CD14-positive monocyte (primary cell): ENCODE measurements at regions not wholly inside any gene's neighbourhood (a gene's known extent, or its start where the extent isn't known, plus 50 kb on each side); places are given as distances from the start of the nearest gene placed in this dataset.

Experiments used
- DNase-seq, 3 donors: peaks; one replicate each; pipeline ENCODE4 v3.0.0-alpha.2; 2011 to 2022
- H2AFZ ChIP-seq: 2 replicates; pipeline ENCODE4 v1.6.0; 2012; ENCODE audit warnings: mild to moderate bottlenecking, low read depth, low read length, inconsistent platforms; ENCODE audit not compliant: insufficient read depth, poor library complexity, severe bottlenecking
- H3K27ac ChIP-seq, 2 donors: 1 replicate in 1 of 2; 2 replicates in 1 of 2; pipeline ENCODE4 v1.5.1; 2012 to 2013; ENCODE audit warnings: low read length in 2 of 2, control low read depth in 1 of 2, inconsistent platforms in 1 of 2, low read depth in 1 of 2, mild to moderate bottlenecking in 1 of 2
- H3K27me3 ChIP-seq, 2 donors: one replicate each; pipeline versions ENCODE4 v1.6.0 to v1.6.1; 2011 to 2013; ENCODE audit warnings: low read length in 2 of 2; ENCODE audit not compliant: control insufficient read depth in 2 of 2, insufficient read depth in 2 of 2
- H3K36me3 ChIP-seq, 2 donors: replicated peaks in 1 of 2; 1 replicate in 1 of 2; 2 replicates in 1 of 2; pipeline versions ENCODE4 v1.5.1 to v1.6.1; 2012 to 2013; ENCODE audit warnings: low read length in 2 of 2, control low read depth in 1 of 2, inconsistent platforms in 1 of 2, mild to moderate bottlenecking in 1 of 2; ENCODE audit not compliant: insufficient read depth in 2 of 2, control insufficient read depth in 1 of 2
- H3K4me1 ChIP-seq, 2 donors: 1 replicate in 1 of 2; 2 replicates in 1 of 2; pipeline versions ENCODE4 v1.5.1 to v1.6.1; 2012 to 2013; ENCODE audit warnings: low read length in 2 of 2, control low read depth in 1 of 2, inconsistent platforms in 1 of 2, mild to moderate bottlenecking in 1 of 2, moderate library complexity in 1 of 2; ENCODE audit not compliant: insufficient read depth in 2 of 2, control insufficient read depth in 1 of 2
- H3K4me2 ChIP-seq: replicated peaks from 2 replicates; pipeline ENCODE3; 2012; ENCODE audit warnings: low read length, moderate library complexity, mild to moderate bottlenecking; ENCODE audit not compliant: poor library complexity, severe bottlenecking; ENCODE audit errors: extremely low read depth
- H3K4me3 ChIP-seq, 3 experiments: fragments of 200-600 bp in 1 of 3; sonication (generic) in 1 of 3; replicated peaks in 1 of 3; 1 replicate in 2 of 3; 2 replicates in 1 of 3; pipeline ENCODE4 v1.5.1; 2011 to 2013; ENCODE audit warnings: low read length in 3 of 3, mild to moderate bottlenecking in 3 of 3, control low read depth in 2 of 3, low read depth in 2 of 3, inconsistent platforms in 1 of 3, moderate library complexity in 1 of 3
- H3K79me2 ChIP-seq: 2 replicates; pipeline ENCODE4 v1.6.0; 2012; ENCODE audit warnings: mild to moderate bottlenecking, control low read depth, inconsistent platforms, low read length, moderate library complexity; ENCODE audit not compliant: insufficient read depth
- H3K9ac ChIP-seq: 2 replicates; pipeline ENCODE4 v1.6.0; 2017; ENCODE audit warnings: low read length, mild to moderate bottlenecking; ENCODE audit not compliant: insufficient read depth, poor library complexity, severe bottlenecking
- H3K9me3 ChIP-seq, 2 donors: replicated peaks in 1 of 2; 1 replicate in 1 of 2; 2 replicates in 1 of 2; pipeline versions ENCODE4 v1.5.1 to v1.6.1; 2012 to 2013; ENCODE audit warnings: low read length in 2 of 2, control low read depth in 1 of 2; ENCODE audit not compliant: control insufficient read depth in 1 of 2, insufficient read depth in 1 of 2
- H4K20me1 ChIP-seq: 2 replicates; pipeline ENCODE4 v1.6.0; 2012; ENCODE audit warnings: mild to moderate bottlenecking, low read length, control low read depth, moderate library complexity; ENCODE audit not compliant: insufficient read depth
- H3K27ac Mint-ChIP-seq, 7 donors: one replicate each; pipeline ENCODE4 v1.8.0; 2020; ENCODE audit warnings: mild to moderate bottlenecking in 7 of 7, mixed read lengths in 7 of 7, moderate library complexity in 6 of 7, inconsistent platforms in 2 of 7
- H3K27me3 Mint-ChIP-seq, 3 donors: one replicate each; pipeline ENCODE4 v1.8.0; 2021 to 2022; ENCODE audit warnings: low read depth in 3 of 3, mild to moderate bottlenecking in 3 of 3, mixed read lengths in 3 of 3, moderate library complexity in 3 of 3, inconsistent platforms in 1 of 3
- H3K36me3 Mint-ChIP-seq, 2 donors: one replicate each; pipeline ENCODE4 v1.8.0; 2020; ENCODE audit warnings: mixed read lengths in 2 of 2, inconsistent platforms in 1 of 2, mild to moderate bottlenecking in 1 of 2
- H3K4me1 Mint-ChIP-seq: one replicate; pipeline ENCODE4 v1.8.0; 2020; ENCODE audit warnings: mild to moderate bottlenecking, mixed read lengths
- H3K4me3 Mint-ChIP-seq, 2 donors: one replicate each; pipeline ENCODE4 v1.8.0; 2020; ENCODE audit warnings: mild to moderate bottlenecking in 2 of 2, mixed read lengths in 2 of 2, moderate library complexity in 1 of 2
- H3K9me3 Mint-ChIP-seq, 7 donors: one replicate each; pipeline ENCODE4 v1.8.0; 2020 to 2022; ENCODE audit warnings: mixed read lengths in 7 of 7, mild to moderate bottlenecking in 6 of 7, moderate library complexity in 6 of 7, inconsistent platforms in 2 of 7
- CTCF ChIP-seq: fragments of 200-600 bp; IDR thresholded peaks from one replicate; pipeline ENCODE4 v1.8.0; 2022; ENCODE audit warnings: antibody characterized with exemption, mild to moderate bottlenecking
- WGBS: methylation state at CpG from one replicate; pipeline ENCODE4 v1.1.5; 2013; ENCODE audit warnings: missing lambda C conversion rate; ENCODE audit not compliant: insufficient coverage; 5-methylcytosine and 5-hydroxymethylcytosine counted together
- intact Hi-C, 2 donors: fragments of 100-400 bp; cut with micrococcal nuclease; formaldehyde crosslinking; loops; one replicate each; pipeline versions ENCODE4 v1.15.0 to v1.15.1; 2023

DNA sequence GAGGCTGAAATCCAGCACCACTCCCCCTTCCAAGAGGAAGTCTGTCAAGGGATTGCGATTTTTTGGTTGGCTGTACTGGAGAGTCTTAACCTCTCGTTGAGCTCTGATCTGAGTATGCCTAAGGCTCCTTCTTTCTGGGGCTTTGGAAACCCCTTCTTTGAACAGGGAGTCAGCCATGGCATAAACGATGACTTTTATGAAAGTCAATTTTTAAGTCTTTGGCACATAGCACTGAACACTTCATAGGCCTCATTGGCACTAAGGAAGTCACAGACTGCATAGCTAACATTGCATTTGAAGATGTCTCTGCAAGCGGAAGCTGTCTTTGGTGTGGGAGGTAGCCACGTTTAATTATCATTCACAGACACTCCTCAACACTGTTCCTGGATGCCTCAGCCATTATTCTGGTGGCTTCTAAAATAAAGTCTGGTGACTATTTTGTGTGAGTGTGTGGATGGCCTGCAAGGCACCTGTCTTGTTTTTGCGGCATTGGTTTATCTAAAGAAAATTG, 148.2 kb upstream of the NCK2 start:
- peaks cover 0 to 1% (median 0%) of the 10 kb centered on the region in 7 donors for H3K9me3 Mint-ChIP-seq
- no peak overlapping the region for H3K4me2 ChIP-seq
- no peak overlapping the region for H3K4me3 Mint-ChIP-seq
- 88% methylated on average over 3 of the region's 6 CpGs for WGBS
- no peak for TF ChIP-seq CTCF
- no peaks in the 10 kb centered on the region for H3K4me1 Mint-ChIP-seq
- no peaks in the 10 kb centered on the region for H3K4me1 ChIP-seq
- no peak overlapping the region for H2AFZ ChIP-seq
- no peaks in the 10 kb centered on the region for H4K20me1 ChIP-seq
- H3K27me3 ChIP-seq: no peaks in the 10 kb centered on the region
- no peaks in the 10 kb centered on the region for H3K79me2 ChIP-seq
- no peaks in the 10 kb centered on the region for H3K9me3 ChIP-seq
- H3K4me3 ChIP-seq: no peak overlapping the region
- H3K36me3 Mint-ChIP-seq: no peaks in the 10 kb centered on the region
- H3K27me3 Mint-ChIP-seq: peaks cover 0 to 6% (median 3%) of the 10 kb centered on the region in 3 donors
- no peak overlapping the region for H3K27ac ChIP-seq
- no peak for DNase-seq
- intact Hi-C loops: no loop called here
- H3K36me3 ChIP-seq: no peaks in the 10 kb centered on the region
- no peak overlapping the region for H3K9ac ChIP-seq
- no peak overlapping the region for H3K27ac Mint-ChIP-seq

DNA sequence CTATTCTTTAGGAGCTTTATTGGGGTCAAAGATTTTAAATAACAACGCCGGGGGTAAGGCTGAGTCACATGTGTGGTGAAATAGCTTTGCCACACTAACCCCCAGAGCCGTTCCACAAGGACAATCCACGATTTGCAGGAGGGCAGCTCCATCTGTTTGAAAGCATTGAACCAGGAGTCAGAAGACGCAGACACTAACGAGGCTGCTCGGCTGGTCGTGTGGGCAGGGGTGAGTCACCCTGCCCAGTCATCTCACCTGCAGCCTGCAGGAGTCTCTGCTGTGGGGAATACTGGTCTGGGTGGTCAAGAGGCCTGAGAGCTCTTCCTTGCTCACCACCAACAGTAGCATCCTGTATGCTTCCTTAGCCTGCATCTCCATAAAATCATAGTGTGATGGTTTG, 149.2 kb upstream of the NCK2 start:
- Histone ChIP-seq H3K36me3 (no peaks in the 10 kb centered on the region), H3K79me2 (no peaks in the 10 kb centered on the region), H2AFZ (no peak overlapping the region), H3K9me3 (no peaks in the 10 kb centered on the region), H3K27ac (no peak overlapping the region), H3K4me1 (no peaks in the 10 kb centered on the region), H3K9ac (no peak overlapping the region), H4K20me1 (no peaks in the 10 kb centered on the region), H3K27me3 (no peaks in the 10 kb centered on the region), H3K4me2 (no peak overlapping the region), H3K4me3 (no peak overlapping the region)
- intact Hi-C loops: no loop called here
- no peak for DNase-seq
- H3K27me3 Mint-ChIP-seq: peaks cover 0 to 6% (median 2%) of the 10 kb centered on the region in 3 donors
- H3K36me3 Mint-ChIP-seq: no peaks in the 10 kb centered on the region
- 91% methylated on average over 4 of the region's 8 CpGs for WGBS
- H3K27ac Mint-ChIP-seq: no peak overlapping the region
- no peak overlapping the region for H3K4me3 Mint-ChIP-seq
- TF ChIP-seq CTCF: no peak
- peaks cover 0 to 4% (median 0%) of the 10 kb centered on the region in 7 donors for H3K9me3 Mint-ChIP-seq
- no peaks in the 10 kb centered on the region for H3K4me1 Mint-ChIP-seq
